ENCODE measurements at regions not wholly inside any gene's neighbourhood (a gene's known extent, or its start where the extent isn't known, plus 50 kb on each side); places are given as distances from the start of the nearest gene placed in this dataset.
"Not testable (repeated sequence)": the region's sequence is repeated elsewhere in the genome, so short reads cannot be mapped to it uniquely, and the experiment has no call there.

DNA sequence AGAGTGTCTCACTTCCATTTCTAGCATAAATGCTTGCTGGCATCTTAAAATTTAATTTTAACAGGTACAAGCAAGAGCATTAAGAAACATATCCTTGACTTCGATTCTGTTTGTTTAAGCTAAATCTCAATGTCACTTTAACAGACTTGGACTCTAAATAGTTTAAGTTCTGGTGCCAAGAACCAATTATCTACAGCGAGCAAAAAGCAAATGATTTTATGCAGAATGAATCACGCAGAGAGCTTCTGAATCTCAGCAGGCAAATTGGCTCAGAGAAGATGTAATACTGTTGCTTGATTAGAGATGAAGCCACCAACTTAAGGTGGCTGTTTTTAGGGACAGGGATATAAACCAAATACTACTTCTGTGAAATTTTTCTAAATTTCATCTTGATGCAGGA is 117.0 kb upstream of the PLD5 start:
- no peaks in the 10 kb centered on the region for H3K9me3 Mint-ChIP-seq
- no peaks in the 10 kb centered on the region for H3K4me1 Mint-ChIP-seq (ENCODE audit: low read depth)
- no peak for DNase-seq (ENCODE audit: low spot score)
- no peaks in the 10 kb centered on the region for H3K36me3 Mint-ChIP-seq (ENCODE audit: low read depth)
- no peak overlapping the region for H3K27ac Mint-ChIP-seq
- no peak overlapping the region for H3K4me3 Mint-ChIP-seq
- no peaks in the 10 kb centered on the region for H3K27me3 Mint-ChIP-seq (ENCODE audit: low read depth)

- no peak for DNase-seq (ENCODE audit: low spot score)
- H3K36me3 Mint-ChIP-seq (ENCODE audit: low read depth): no peaks in the 10 kb centered on the region
- H3K27me3 Mint-ChIP-seq (ENCODE audit: low read depth): no peaks in the 10 kb centered on the region
- H3K4me3 Mint-ChIP-seq: no peak overlapping the region
- no peaks in the 10 kb centered on the region for H3K9me3 Mint-ChIP-seq
- H3K4me1 Mint-ChIP-seq (ENCODE audit: low read depth): no peaks in the 10 kb centered on the region
- H3K27ac Mint-ChIP-seq: no peak overlapping the region
These were observed 114.6 kb upstream of the PLD5 start for GRCh38 chr1:242639104-242639503.

DNA sequence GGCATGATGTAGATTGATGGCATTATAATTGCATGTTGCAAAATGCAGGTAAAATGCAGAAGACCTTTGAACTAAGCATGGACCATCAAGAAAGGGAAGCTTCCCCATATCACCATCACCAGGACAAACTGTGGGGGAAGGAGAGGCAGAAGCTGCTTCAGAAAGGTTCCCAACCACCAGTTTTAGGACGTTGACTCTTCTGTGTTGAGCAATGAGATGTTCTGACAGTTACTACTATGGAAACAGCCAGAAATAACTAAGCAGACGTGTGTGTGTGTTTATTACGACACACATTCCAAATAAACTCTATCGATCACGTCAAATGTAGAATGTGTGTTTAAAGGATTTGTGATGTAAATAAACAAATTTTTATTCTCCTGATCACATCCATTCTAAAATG is 110.2 kb upstream of the PLD5 start:
- no peak for DNase-seq (ENCODE audit: low spot score)
- Mint-ChIP-seq H3K4me1 (ENCODE audit: low read depth) (no peaks in the 10 kb centered on the region), H3K4me3 (no peak overlapping the region), H3K27ac (no peak overlapping the region), H3K27me3 (ENCODE audit: low read depth) (no peaks in the 10 kb centered on the region), H3K36me3 (ENCODE audit: low read depth) (no peaks in the 10 kb centered on the region), H3K9me3 (no peaks in the 10 kb centered on the region)

- Mint-ChIP-seq H3K9me3 (peaks cover 5% of the 10 kb centered on the region), H3K27me3 (ENCODE audit: low read depth) (no peaks in the 10 kb centered on the region), H3K4me1 (ENCODE audit: low read depth) (no peaks in the 10 kb centered on the region), H3K27ac (no peak overlapping the region), H3K4me3 (no peak overlapping the region), H3K36me3 (ENCODE audit: low read depth) (no peaks in the 10 kb centered on the region)
- DNase-seq (ENCODE audit: low spot score): no peak
These were observed 104.9 kb upstream of the PLD5 start for GRCh38 chr1:242629396-242629795.

DNA sequence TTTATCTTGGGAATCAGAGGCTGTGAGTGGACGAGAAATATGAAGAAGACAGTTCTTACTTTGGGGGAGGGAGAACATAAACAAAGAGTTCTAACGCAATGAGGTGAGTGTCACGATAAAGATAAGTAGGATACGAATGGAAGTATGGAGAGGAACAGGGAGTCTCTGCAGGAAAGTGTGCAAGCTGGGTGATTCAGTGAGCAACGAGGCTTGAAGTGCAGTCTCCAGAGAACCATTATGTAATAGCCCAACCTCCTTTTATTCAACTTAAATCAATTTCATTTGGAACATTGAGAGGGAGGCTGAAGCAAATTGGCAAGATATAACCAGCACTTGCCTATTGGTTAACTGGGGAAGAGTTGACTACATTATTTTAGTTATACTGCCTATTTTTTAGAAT is 99.3 kb upstream of the PLD5 start:
- Mint-ChIP-seq H3K4me1 (ENCODE audit: low read depth) (no peaks in the 10 kb centered on the region), H3K9me3 (peaks cover 14% of the 10 kb centered on the region), H3K4me3 (no peak overlapping the region), H3K27me3 (ENCODE audit: low read depth) (no peaks in the 10 kb centered on the region), H3K27ac (no peak overlapping the region), H3K36me3 (ENCODE audit: low read depth) (no peaks in the 10 kb centered on the region)
- no peak for DNase-seq (ENCODE audit: low spot score)

DNA sequence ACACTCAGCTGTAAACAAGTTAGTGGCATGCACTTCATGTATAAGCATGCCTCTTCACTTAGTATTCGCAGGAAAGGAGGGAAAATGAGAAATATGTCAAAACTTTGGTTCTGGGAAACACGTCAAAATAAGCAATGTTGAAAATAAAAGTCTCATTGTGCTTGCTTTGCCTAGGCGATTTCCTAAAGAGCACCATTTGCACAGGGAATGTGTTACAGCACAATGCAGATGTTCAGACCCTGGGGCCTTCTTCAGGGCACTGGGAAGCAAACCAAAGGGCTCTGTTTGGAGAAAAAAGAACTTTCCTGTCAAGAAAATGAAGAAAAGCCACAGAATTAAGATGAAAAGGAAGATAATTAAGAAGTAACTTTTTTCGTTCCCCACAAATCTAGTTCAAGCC is 98.6 kb upstream of the PLD5 start:
- peaks cover 18% of the 10 kb centered on the region for H3K9me3 Mint-ChIP-seq
- H3K27me3 Mint-ChIP-seq (ENCODE audit: low read depth): no peaks in the 10 kb centered on the region
- H3K4me3 Mint-ChIP-seq: no peak overlapping the region
- no peak overlapping the region for H3K27ac Mint-ChIP-seq
- H3K36me3 Mint-ChIP-seq (ENCODE audit: low read depth): no peaks in the 10 kb centered on the region
- no peak for DNase-seq (ENCODE audit: low spot score)
- H3K4me1 Mint-ChIP-seq (ENCODE audit: low read depth): no peaks in the 10 kb centered on the region

GRCh38 chr1:242613266-242613815 is 88.8 kb upstream of the PLD5 start:
- Mint-ChIP-seq H3K27ac (no peak overlapping the region), H3K36me3 (ENCODE audit: low read depth) (no peaks in the 10 kb centered on the region), H3K4me1 (ENCODE audit: low read depth) (no peaks in the 10 kb centered on the region), H3K27me3 (ENCODE audit: low read depth) (no peaks in the 10 kb centered on the region), H3K9me3 (peaks cover 6% of the 10 kb centered on the region), H3K4me3 (no peak overlapping the region)
- DNase-seq (ENCODE audit: low spot score): no peak

DNA sequence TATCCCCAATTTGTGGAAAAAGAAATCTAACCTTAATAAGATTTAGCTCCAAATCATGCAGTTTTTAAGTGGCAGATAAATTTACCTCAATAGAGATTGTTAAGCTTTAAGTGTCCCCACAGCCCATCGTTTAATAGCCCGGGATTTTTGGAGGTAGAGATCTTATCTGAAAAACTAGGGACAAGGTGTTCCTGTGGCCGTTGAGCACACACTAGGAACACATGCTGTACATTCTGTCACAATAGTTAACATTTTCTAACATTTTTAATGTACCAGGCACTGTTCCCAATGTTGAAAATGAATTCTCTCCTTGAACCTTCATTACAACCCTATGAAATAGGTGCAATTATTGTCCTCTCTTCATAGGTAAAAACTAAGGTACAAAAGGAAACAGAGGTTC is 85.7 kb upstream of the PLD5 start:
- H3K4me3 Mint-ChIP-seq: no peak overlapping the region
- H3K36me3 Mint-ChIP-seq (ENCODE audit: low read depth): no peaks in the 10 kb centered on the region
- no peaks in the 10 kb centered on the region for H3K27me3 Mint-ChIP-seq (ENCODE audit: low read depth)
- H3K4me1 Mint-ChIP-seq (ENCODE audit: low read depth): no peaks in the 10 kb centered on the region
- H3K27ac Mint-ChIP-seq: no peak overlapping the region
- H3K9me3 Mint-ChIP-seq: no peaks in the 10 kb centered on the region
- DNase-seq (ENCODE audit: low spot score): no peak

- Mint-ChIP-seq H3K36me3 (ENCODE audit: low read depth) (no peaks in the 10 kb centered on the region), H3K4me3 (no peak overlapping the region), H3K4me1 (ENCODE audit: low read depth) (no peaks in the 10 kb centered on the region), H3K27ac (no peak overlapping the region), H3K9me3 (no peaks in the 10 kb centered on the region), H3K27me3 (ENCODE audit: low read depth) (no peaks in the 10 kb centered on the region)
- no peak for DNase-seq (ENCODE audit: low spot score)
These were observed 81.0 kb upstream of the PLD5 start for GRCh38 chr1:242605521-242605920.

DNA sequence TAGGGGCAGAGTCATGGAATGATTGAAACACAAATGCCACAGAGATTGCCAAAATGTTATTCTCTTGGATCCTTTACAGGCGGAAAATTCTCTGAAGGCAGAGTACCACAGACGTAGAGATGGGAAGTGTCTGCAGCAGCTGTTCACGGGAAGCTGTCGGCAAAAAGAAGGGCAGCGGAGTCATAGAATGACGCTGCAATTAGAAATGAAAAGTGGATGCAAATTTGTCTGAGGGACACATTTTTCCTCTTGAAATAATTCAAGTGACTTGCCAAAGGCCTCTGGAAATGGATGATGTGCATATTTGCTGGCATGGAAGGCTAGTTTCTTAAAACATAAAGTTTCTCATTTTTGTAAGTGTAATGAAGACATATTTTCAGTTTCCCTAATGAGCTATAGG is 77.5 kb upstream of the PLD5 start:
- Mint-ChIP-seq H3K27ac (no peak overlapping the region), H3K27me3 (ENCODE audit: low read depth) (no peaks in the 10 kb centered on the region), H3K36me3 (ENCODE audit: low read depth) (no peaks in the 10 kb centered on the region), H3K4me3 (no peak overlapping the region), H3K9me3 (peaks cover 5% of the 10 kb centered on the region), H3K4me1 (ENCODE audit: low read depth) (no peaks in the 10 kb centered on the region)
- DNase-seq (ENCODE audit: low spot score): no peak

GRCh38 chr1:242593756-242594155 is 69.3 kb upstream of the PLD5 start:
- H3K27me3 Mint-ChIP-seq (ENCODE audit: low read depth); H3K4me3 Mint-ChIP-seq; H3K4me1 Mint-ChIP-seq (ENCODE audit: low read depth); H3K36me3 Mint-ChIP-seq (ENCODE audit: low read depth); H3K27ac Mint-ChIP-seq; DNase-seq (ENCODE audit: low spot score): not testable (repeated sequence)
- peaks cover 18% of the 10 kb centered on the region for H3K9me3 Mint-ChIP-seq

DNA sequence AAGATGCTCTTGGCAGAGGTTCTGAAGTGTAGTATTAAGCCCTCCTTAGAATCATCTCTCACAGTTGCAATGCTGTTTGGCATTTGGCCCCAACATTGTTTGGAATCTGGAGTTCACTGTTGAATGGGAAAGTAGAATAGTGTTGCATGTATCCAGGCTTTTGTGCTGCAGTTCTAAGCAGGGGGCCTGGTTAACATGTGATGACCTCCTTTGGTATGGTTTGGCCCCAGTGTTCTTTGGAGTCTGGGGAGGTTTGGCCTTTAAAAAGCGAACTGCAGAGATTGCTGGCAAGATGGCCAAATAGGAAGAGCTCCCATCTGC is 61.8 kb upstream of the PLD5 start:
- no peak overlapping the region for H3K27ac Mint-ChIP-seq
- no peaks in the 10 kb centered on the region for H3K27me3 Mint-ChIP-seq (ENCODE audit: low read depth)
- no peaks in the 10 kb centered on the region for H3K36me3 Mint-ChIP-seq (ENCODE audit: low read depth)

DNA sequence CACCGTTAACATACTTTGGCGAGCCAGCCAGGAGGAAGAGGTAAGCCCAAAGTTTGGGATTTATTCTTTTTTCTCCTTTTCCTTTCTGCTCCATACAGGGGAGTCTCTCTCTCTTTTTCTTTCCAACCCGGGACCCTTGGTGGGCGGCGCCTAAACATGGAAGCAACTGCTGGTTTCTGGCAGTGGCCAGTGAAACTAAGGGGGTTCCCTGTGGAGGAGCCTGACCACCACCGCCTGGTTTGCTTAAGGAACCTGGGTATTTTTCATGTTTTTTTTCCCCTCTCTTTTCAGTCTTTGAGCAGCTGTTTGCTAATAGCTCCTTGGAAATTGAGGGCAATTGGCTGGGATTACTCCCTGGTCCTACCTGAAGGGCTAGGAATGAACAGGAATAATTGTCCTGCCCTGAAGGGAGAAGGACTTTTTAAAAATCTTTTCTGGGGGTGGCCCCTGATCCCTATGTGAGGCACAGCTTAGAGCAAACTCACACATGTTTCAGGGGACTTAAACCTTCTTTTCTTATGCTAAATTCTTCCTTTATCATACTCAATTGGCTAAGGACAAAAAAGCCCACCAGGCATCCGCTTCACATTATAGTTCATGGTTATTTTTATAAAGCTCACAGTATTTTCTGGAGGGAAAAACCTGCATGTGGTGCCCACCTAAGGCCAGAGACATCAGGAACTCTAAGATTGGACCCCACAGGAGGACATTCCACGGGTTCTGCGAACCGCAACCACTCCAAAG is 61.3 kb upstream of the PLD5 start:
- Mint-ChIP-seq H3K27ac (no peak overlapping the region), H3K27me3 (ENCODE audit: low read depth) (no peaks in the 10 kb centered on the region), H3K4me1 (ENCODE audit: low read depth) (no peaks in the 10 kb centered on the region), H3K9me3 (no peaks in the 10 kb centered on the region), H3K4me3 (no peak overlapping the region), H3K36me3 (ENCODE audit: low read depth) (no peaks in the 10 kb centered on the region)
- DNase-seq (ENCODE audit: low spot score): no peak

More for the DNA sequence above, 61.8 kb upstream of the PLD5 start:
- no peaks in the 10 kb centered on the region for H3K4me1 Mint-ChIP-seq (ENCODE audit: low read depth)
- H3K4me3 Mint-ChIP-seq: no peak overlapping the region
- no peak for DNase-seq (ENCODE audit: low spot score)
- H3K9me3 Mint-ChIP-seq: no peaks in the 10 kb centered on the region

- no peak overlapping the region for H3K27ac Mint-ChIP-seq
- no peaks in the 10 kb centered on the region for H3K36me3 Mint-ChIP-seq (ENCODE audit: low read depth)
- DNase-seq (ENCODE audit: low spot score): no peak
- no peaks in the 10 kb centered on the region for H3K9me3 Mint-ChIP-seq
- no peaks in the 10 kb centered on the region for H3K4me1 Mint-ChIP-seq (ENCODE audit: low read depth)
- no peaks in the 10 kb centered on the region for H3K27me3 Mint-ChIP-seq (ENCODE audit: low read depth)
- no peak overlapping the region for H3K4me3 Mint-ChIP-seq
These were observed 58.2 kb upstream of the PLD5 start for GRCh38 chr1:242582669-242583068.
